ENCODE measurements at regions not wholly inside any gene's neighbourhood (a gene's known extent, or its start where the extent isn't known, plus 50 kb on each side); places are given as distances from the start of the nearest gene placed in this dataset.

GRCh38 chr17:72175787-72176515 is 55.1 kb downstream of the SOX9 start:
- no peaks in the 10 kb centered on the region for H3K4me1 Mint-ChIP-seq (ENCODE audit: low read depth)
- no peak overlapping the region for H3K4me3 Mint-ChIP-seq
- H3K36me3 Mint-ChIP-seq (ENCODE audit: low read depth): no peaks in the 10 kb centered on the region

GRCh38 chr17:72176516-72176851 is 55.7 kb downstream of the SOX9 start:
- Mint-ChIP-seq H3K27me3 (ENCODE audit: low read depth) (no peaks in the 10 kb centered on the region), H3K4me1 (ENCODE audit: low read depth) (no peaks in the 10 kb centered on the region), H3K27ac (no peak overlapping the region), H3K36me3 (ENCODE audit: low read depth) (no peaks in the 10 kb centered on the region), H3K9me3 (peaks cover 10% of the 10 kb centered on the region), H3K4me3 (no peak overlapping the region)
- no peak for DNase-seq (ENCODE audit: low spot score)

More at GRCh38 chr17:72175787-72176515, 55.1 kb downstream of the SOX9 start:
- H3K9me3 Mint-ChIP-seq: peaks cover 5% of the 10 kb centered on the region
- no peak overlapping the region for H3K27ac Mint-ChIP-seq
- no peaks in the 10 kb centered on the region for H3K27me3 Mint-ChIP-seq (ENCODE audit: low read depth)
- no peak for DNase-seq (ENCODE audit: low spot score)

GRCh38 chr17:72176951-72177660 is 56.3 kb downstream of the SOX9 start:
- Mint-ChIP-seq H3K27me3 (ENCODE audit: low read depth) (no peaks in the 10 kb centered on the region), H3K9me3 (peaks cover 10% of the 10 kb centered on the region), H3K4me3 (no peak overlapping the region), H3K36me3 (ENCODE audit: low read depth) (no peaks in the 10 kb centered on the region), H3K27ac (no peak overlapping the region), H3K4me1 (ENCODE audit: low read depth) (no peaks in the 10 kb centered on the region)
- DNase-seq (ENCODE audit: low spot score): no peak

GRCh38 chr17:72177738-72178137 is 56.9 kb downstream of the SOX9 start:
- no peak for DNase-seq (ENCODE audit: low spot score)
- Mint-ChIP-seq H3K27me3 (ENCODE audit: low read depth) (no peaks in the 10 kb centered on the region), H3K4me1 (ENCODE audit: low read depth) (no peaks in the 10 kb centered on the region), H3K4me3 (no peak overlapping the region), H3K27ac (no peak overlapping the region), H3K36me3 (ENCODE audit: low read depth) (no peaks in the 10 kb centered on the region), H3K9me3 (peaks cover 10% of the 10 kb centered on the region)

- Mint-ChIP-seq H3K36me3 (ENCODE audit: low read depth) (no peaks in the 10 kb centered on the region), H3K27ac (no peak overlapping the region), H3K4me3 (no peak overlapping the region)
Measured at GRCh38 chr17:72182371-72182873, 61.6 kb downstream of the SOX9 start.

GRCh38 chr17:72183194-72183685 is 62.4 kb downstream of the SOX9 start:
- Mint-ChIP-seq H3K36me3 (ENCODE audit: low read depth) (no peaks in the 10 kb centered on the region), H3K27me3 (ENCODE audit: low read depth) (no peaks in the 10 kb centered on the region), H3K27ac (no peak overlapping the region), H3K4me1 (ENCODE audit: low read depth) (no peaks in the 10 kb centered on the region), H3K9me3 (peaks cover 11% of the 10 kb centered on the region), H3K4me3 (no peak overlapping the region)
- DNase-seq (ENCODE audit: low spot score): no peak

More at GRCh38 chr17:72182371-72182873, 61.6 kb downstream of the SOX9 start:
- DNase-seq (ENCODE audit: low spot score): no peak
- H3K4me1 Mint-ChIP-seq (ENCODE audit: low read depth): no peaks in the 10 kb centered on the region
- H3K9me3 Mint-ChIP-seq: peaks cover 11% of the 10 kb centered on the region
- H3K27me3 Mint-ChIP-seq (ENCODE audit: low read depth): no peaks in the 10 kb centered on the region

- Mint-ChIP-seq H3K27ac (no peak overlapping the region), H3K36me3 (ENCODE audit: low read depth) (no peaks in the 10 kb centered on the region), H3K4me1 (ENCODE audit: low read depth) (no peaks in the 10 kb centered on the region), H3K4me3 (no peak overlapping the region), H3K27me3 (ENCODE audit: low read depth) (no peaks in the 10 kb centered on the region), H3K9me3 (peaks cover 11% of the 10 kb centered on the region)
- DNase-seq (ENCODE audit: low spot score): no peak
Measured at GRCh38 chr17:72184805-72185204, 64.0 kb downstream of the SOX9 start.

- H3K36me3 Mint-ChIP-seq (ENCODE audit: low read depth): no peaks in the 10 kb centered on the region
- no peaks in the 10 kb centered on the region for H3K4me1 Mint-ChIP-seq (ENCODE audit: low read depth)
- DNase-seq (ENCODE audit: low spot score): no peak
- peaks cover 11% of the 10 kb centered on the region for H3K9me3 Mint-ChIP-seq
- H3K4me3 Mint-ChIP-seq: no peak overlapping the region
- H3K27ac Mint-ChIP-seq: no peak overlapping the region
- no peaks in the 10 kb centered on the region for H3K27me3 Mint-ChIP-seq (ENCODE audit: low read depth)
Measured at GRCh38 chr17:72185564-72185963, 64.7 kb downstream of the SOX9 start.

- H3K36me3 Mint-ChIP-seq (ENCODE audit: low read depth): no peaks in the 10 kb centered on the region
- H3K27ac Mint-ChIP-seq: no peak overlapping the region
- H3K4me3 Mint-ChIP-seq: no peak overlapping the region
Measured at GRCh38 chr17:72187556-72187955, 66.7 kb downstream of the SOX9 start.

GRCh38 chr17:72188801-72189200 is 68.0 kb downstream of the SOX9 start:
- no peaks in the 10 kb centered on the region for H3K9me3 Mint-ChIP-seq
- no peaks in the 10 kb centered on the region for H3K27me3 Mint-ChIP-seq (ENCODE audit: low read depth)
- H3K4me1 Mint-ChIP-seq (ENCODE audit: low read depth): no peaks in the 10 kb centered on the region
- no peaks in the 10 kb centered on the region for H3K36me3 Mint-ChIP-seq (ENCODE audit: low read depth)
- no peak overlapping the region for H3K4me3 Mint-ChIP-seq
- no peak overlapping the region for H3K27ac Mint-ChIP-seq
- no peak for DNase-seq (ENCODE audit: low spot score)

More at GRCh38 chr17:72187556-72187955, 66.7 kb downstream of the SOX9 start:
- peaks cover 4% of the 10 kb centered on the region for H3K9me3 Mint-ChIP-seq
- no peaks in the 10 kb centered on the region for H3K4me1 Mint-ChIP-seq (ENCODE audit: low read depth)
- DNase-seq (ENCODE audit: low spot score): no peak
- H3K27me3 Mint-ChIP-seq (ENCODE audit: low read depth): no peaks in the 10 kb centered on the region

- Mint-ChIP-seq H3K4me1 (ENCODE audit: low read depth) (no peaks in the 10 kb centered on the region), H3K9me3 (no peaks in the 10 kb centered on the region), H3K27me3 (ENCODE audit: low read depth) (no peaks in the 10 kb centered on the region), H3K27ac (no peak overlapping the region), H3K4me3 (no peak overlapping the region), H3K36me3 (ENCODE audit: low read depth) (no peaks in the 10 kb centered on the region)
- DNase-seq (ENCODE audit: low spot score): no peak
Measured at GRCh38 chr17:72189768-72190593, 69.2 kb downstream of the SOX9 start.

- no peak overlapping the region for H3K27ac Mint-ChIP-seq
- H3K36me3 Mint-ChIP-seq (ENCODE audit: low read depth): no peaks in the 10 kb centered on the region
- DNase-seq (ENCODE audit: low spot score): no peak
- no peak overlapping the region for H3K4me3 Mint-ChIP-seq
- H3K9me3 Mint-ChIP-seq: no peaks in the 10 kb centered on the region
- H3K27me3 Mint-ChIP-seq (ENCODE audit: low read depth): no peaks in the 10 kb centered on the region
- no peaks in the 10 kb centered on the region for H3K4me1 Mint-ChIP-seq (ENCODE audit: low read depth)
Measured at GRCh38 chr17:72191356-72191755, 70.5 kb downstream of the SOX9 start.

- H3K9me3 Mint-ChIP-seq: peaks cover 4% of the 10 kb centered on the region
- no peak for DNase-seq (ENCODE audit: low spot score)
- H3K27ac Mint-ChIP-seq: no peak overlapping the region
- H3K4me3 Mint-ChIP-seq: no peak overlapping the region
- no peaks in the 10 kb centered on the region for H3K4me1 Mint-ChIP-seq (ENCODE audit: low read depth)
- H3K27me3 Mint-ChIP-seq (ENCODE audit: low read depth): no peaks in the 10 kb centered on the region
- no peaks in the 10 kb centered on the region for H3K36me3 Mint-ChIP-seq (ENCODE audit: low read depth)
Measured at GRCh38 chr17:72191921-72192799, 71.3 kb downstream of the SOX9 start.

Measured in T-helper 2 cell treated with Interferon-gamma antibody and Interleukin-4, amounts not matched to agents 5 μg/mL and 100 μg/mL, for 36 hours (primary cell).